Neural progenitor cell (in vitro differentiated cells): ENCODE measurements at regions not wholly inside any gene's neighbourhood (a gene's known extent, or its start where the extent isn't known, plus 50 kb on each side); places are given as distances from the start of the nearest gene placed in this dataset.
"Not testable (repeated sequence)": the region's sequence is repeated elsewhere in the genome, so short reads cannot be mapped to it uniquely, and the experiment has no call there.

Source experiments
- EZH2phosphoT487 ChIP-seq: fragments of 200-600 bp; sonication (generic); IDR thresholded peaks from 2 replicates; pipeline ENCODE4 v1.6.1; 2017; ENCODE audit warnings: antibody characterized with exemption
- TF ChIP-seq, protein P1 (sequence below): fragments of 200-600 bp; sonication (generic); IDR thresholded peaks from 2 replicates; pipeline ENCODE4 v1.5.1; 2017; ENCODE audit warnings: antibody characterized with exemption, mild to moderate bottlenecking

- TF ChIP-seq EZH2phosphoT487, result not testable (repeated sequence)
- TF ChIP-seq, protein P1, sequence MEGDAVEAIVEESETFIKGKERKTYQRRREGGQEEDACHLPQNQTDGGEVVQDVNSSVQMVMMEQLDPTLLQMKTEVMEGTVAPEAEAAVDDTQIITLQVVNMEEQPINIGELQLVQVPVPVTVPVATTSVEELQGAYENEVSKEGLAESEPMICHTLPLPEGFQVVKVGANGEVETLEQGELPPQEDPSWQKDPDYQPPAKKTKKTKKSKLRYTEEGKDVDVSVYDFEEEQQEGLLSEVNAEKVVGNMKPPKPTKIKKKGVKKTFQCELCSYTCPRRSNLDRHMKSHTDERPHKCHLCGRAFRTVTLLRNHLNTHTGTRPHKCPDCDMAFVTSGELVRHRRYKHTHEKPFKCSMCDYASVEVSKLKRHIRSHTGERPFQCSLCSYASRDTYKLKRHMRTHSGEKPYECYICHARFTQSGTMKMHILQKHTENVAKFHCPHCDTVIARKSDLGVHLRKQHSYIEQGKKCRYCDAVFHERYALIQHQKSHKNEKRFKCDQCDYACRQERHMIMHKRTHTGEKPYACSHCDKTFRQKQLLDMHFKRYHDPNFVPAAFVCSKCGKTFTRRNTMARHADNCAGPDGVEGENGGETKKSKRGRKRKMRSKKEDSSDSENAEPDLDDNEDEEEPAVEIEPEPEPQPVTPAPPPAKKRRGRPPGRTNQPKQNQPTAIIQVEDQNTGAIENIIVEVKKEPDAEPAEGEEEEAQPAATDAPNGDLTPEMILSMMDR, result not testable (repeated sequence)
Measured at GRCh38 chr2:110291909-110292579, 79.7 kb upstream of the MTLN start.
